ENCODE measurements at regions not wholly inside any gene's neighbourhood (a gene's known extent, or its start where the extent isn't known, plus 50 kb on each side); places are given as distances from the start of the nearest gene placed in this dataset.

DNA sequence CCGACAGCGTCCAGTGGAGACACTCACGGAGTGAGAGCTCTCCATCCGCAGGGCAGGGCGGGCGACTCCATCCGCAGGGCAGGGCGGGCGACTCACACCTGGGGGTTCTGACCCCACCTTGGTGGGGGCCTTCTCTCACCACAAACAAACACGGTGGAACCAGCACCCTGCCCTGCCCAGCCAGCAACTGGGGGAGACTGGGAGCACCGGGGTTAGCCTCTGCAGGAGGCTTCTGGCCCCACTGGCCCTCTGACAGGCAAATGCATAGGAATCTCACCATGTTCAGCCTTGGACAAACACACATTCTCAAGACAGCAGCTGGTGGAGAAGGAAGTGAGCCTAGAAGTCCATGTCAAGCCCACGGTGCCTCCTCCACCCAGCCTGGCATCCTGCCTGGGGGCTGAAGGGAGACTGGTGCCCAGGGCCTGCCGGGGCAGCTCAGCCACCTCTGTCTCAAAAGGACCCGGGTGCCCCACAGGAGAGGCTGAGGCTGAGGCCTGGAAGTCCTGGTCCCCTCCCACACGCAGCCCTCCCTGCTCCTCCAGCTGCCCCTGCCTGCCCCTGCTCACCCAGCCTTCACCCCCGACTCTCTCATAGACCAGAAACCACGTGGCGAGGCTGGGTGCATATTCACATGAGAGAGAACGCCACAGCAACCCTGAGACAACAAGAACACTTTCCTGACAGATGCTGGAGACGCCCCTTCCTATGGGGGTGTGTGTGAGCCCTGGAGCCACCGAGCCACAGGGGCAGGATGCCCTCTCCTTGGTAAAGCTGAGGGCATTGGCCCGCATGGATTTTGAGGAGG is 98.4 kb upstream of the B3GAT1 start:
- no peak overlapping the region for H3K4me3 ChIP-seq (ENCODE audit: low read depth, low read length)
- TF ChIP-seq, protein P1, sequence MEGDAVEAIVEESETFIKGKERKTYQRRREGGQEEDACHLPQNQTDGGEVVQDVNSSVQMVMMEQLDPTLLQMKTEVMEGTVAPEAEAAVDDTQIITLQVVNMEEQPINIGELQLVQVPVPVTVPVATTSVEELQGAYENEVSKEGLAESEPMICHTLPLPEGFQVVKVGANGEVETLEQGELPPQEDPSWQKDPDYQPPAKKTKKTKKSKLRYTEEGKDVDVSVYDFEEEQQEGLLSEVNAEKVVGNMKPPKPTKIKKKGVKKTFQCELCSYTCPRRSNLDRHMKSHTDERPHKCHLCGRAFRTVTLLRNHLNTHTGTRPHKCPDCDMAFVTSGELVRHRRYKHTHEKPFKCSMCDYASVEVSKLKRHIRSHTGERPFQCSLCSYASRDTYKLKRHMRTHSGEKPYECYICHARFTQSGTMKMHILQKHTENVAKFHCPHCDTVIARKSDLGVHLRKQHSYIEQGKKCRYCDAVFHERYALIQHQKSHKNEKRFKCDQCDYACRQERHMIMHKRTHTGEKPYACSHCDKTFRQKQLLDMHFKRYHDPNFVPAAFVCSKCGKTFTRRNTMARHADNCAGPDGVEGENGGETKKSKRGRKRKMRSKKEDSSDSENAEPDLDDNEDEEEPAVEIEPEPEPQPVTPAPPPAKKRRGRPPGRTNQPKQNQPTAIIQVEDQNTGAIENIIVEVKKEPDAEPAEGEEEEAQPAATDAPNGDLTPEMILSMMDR (IDR thresholded peaks at IDR 0.05; ENCODE audit: insufficient read depth, low read length, severe bottlenecking): no peak
- no peaks in the 10 kb centered on the region for H3K36me3 ChIP-seq (ENCODE audit: control insufficient read depth, insufficient read depth, low read length)
- FAIRE-seq (no peak), DNase-seq (ENCODE audit: low read depth) (no peak)
- H3K27me3 ChIP-seq (ENCODE audit: control insufficient read depth, insufficient read depth, low read length): no peaks in the 10 kb centered on the region

DNA sequence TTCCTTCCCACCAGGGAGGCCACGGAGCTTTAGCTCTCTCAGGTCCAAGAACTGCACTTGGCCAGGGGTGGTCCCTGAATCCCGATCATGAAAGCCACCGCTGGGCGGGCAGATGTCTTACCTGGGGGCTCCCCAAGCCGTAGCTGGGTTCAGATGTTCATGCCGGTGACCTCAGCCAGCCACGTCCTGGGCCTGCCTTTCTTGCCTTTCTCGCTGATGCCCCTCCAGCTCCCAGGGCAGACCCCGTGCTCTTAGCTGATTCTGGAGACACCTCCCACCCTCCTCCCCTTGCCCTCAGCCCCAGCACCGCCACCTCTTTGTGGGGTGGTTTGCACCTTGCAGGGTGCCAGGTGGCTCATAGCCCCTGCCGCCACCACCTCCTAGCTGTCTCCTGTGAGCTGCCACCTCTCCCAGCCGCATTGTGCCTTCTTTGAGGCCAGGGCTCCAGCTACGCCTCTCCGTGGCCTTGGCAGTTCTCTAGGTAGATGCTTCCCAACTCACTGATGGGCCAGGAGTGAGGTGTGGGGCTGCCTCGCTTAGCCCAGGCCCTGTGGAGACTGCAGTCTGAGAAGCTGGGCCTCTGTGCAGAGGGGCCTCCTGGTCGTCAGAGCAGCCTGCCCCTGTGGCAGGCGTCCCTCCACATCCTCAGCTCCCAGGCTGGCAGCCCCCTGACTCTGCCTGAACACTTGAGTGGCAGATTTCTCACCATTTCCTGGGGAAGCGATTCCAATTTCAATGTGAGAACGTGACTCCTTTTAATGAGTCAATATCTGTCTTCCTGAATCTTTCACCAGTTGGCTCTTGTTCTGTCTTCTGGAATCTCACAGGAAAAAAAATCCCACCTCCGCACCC is 97.6 kb upstream of the B3GAT1 start:
- Histone ChIP-seq H3K36me3 (ENCODE audit: control insufficient read depth, insufficient read depth, low read length) (no peaks in the 10 kb centered on the region), H3K4me3 (ENCODE audit: low read depth, low read length) (no peak overlapping the region), H3K27me3 (ENCODE audit: control insufficient read depth, insufficient read depth, low read length) (no peaks in the 10 kb centered on the region)
- DNase-seq (ENCODE audit: low read depth) (no peak), FAIRE-seq (no peak)
- TF ChIP-seq, protein P1 (IDR thresholded peaks at IDR 0.05; ENCODE audit: insufficient read depth, low read length, severe bottlenecking): no peak

DNA sequence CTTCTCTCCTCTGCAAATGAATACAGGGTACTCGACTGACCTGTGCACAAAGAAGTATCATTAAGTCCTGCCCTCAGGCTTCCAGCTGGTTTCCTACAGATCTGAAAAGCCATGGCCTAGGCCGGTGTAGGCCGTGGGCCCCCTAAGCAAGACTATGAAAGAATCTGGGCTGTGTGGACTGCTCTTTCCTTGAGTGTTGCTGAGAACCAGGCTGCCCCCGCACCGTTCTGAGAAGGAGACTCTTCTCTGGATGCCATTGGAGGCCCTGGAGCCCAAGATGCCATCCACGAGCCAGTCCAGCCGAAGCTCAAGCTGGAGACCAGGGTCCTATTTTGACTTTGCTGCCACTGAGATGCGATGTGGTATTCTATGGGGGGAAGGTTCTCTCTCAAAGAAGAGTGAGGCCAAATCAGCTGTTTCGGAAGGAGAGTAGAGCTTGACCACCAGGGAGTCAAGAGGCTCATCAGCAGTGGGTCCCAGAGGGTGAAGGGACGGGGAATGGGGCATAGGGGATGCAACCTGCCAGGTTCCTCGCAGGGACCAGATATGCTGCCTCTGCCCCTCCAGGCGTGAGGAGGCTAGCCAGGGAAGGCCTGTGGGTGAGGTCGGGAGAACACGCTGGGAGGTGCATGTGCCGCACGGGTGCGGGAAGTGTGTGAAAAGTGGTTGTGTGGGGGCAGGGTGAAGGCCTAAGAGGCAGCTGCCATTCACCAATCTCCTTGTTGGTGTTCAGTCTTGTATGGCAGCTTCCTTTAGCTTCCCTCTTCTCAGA is 96.4 kb upstream of the B3GAT1 start:
- DNase-seq (ENCODE audit: low read depth) (no peak), FAIRE-seq (no peak)
- Histone ChIP-seq H3K27me3 (ENCODE audit: control insufficient read depth, insufficient read depth, low read length) (no peaks in the 10 kb centered on the region), H3K36me3 (ENCODE audit: control insufficient read depth, insufficient read depth, low read length) (no peaks in the 10 kb centered on the region), H3K4me3 (ENCODE audit: low read depth, low read length) (no peak overlapping the region)
- TF ChIP-seq, protein P1 (IDR thresholded peaks at IDR 0.05; ENCODE audit: insufficient read depth, low read length, severe bottlenecking): no peak

DNA sequence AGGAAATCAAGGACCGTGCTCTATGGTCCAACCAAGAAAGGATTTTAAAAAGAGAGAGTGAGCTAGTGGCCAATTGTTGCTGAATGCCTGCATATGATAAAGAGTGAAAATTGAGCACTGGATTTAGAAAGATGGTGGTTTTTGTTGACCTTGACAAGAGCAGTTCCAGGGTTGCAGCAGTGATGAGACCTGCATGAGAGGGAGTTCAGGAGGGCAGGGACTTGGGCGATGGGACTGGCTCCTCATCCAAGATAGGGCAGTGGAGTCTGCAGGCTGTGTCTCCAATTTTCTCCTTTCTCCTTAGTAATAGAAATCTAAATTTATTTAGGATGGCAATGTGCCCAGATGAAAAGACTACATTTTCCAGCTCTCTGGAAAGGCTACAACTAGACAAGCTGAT is 94.0 kb upstream of the B3GAT1 start:
- no peaks in the 10 kb centered on the region for H3K36me3 ChIP-seq (ENCODE audit: control insufficient read depth, insufficient read depth, low read length)
- H3K27me3 ChIP-seq (ENCODE audit: control insufficient read depth, insufficient read depth, low read length): no peaks in the 10 kb centered on the region
- TF ChIP-seq, protein P1 (IDR thresholded peaks at IDR 0.05; ENCODE audit: insufficient read depth, low read length, severe bottlenecking): no peak
- DNase-seq (ENCODE audit: low read depth) (no peak), FAIRE-seq (no peak)
- H3K4me3 ChIP-seq (ENCODE audit: low read depth, low read length): no peak overlapping the region

DNA sequence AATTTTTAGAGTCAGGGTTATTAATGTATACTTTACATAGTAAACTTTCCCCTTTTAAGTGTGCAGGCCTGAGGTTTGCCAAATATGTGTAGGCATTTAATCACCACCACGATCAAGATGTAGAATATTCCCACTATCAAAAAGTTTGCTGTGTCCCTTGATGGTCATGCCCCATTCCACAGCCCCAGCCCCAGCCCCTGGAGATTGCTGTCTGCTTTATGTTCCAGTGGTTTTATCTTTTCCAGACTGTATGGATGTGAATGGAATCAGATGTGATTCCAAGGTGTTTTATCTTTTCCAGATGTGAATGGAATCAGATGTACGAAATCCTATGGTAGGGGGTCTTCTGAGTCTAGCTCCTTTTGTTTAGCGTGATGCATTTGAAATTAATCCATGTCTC is 93.1 kb upstream of the B3GAT1 start:
- TF ChIP-seq, protein P1 (IDR thresholded peaks at IDR 0.05; ENCODE audit: insufficient read depth, low read length, severe bottlenecking): no peak
- DNase-seq (ENCODE audit: low read depth) (no peak), FAIRE-seq (no peak)
- no peaks in the 10 kb centered on the region for H3K27me3 ChIP-seq (ENCODE audit: control insufficient read depth, insufficient read depth, low read length)
- H3K4me3 ChIP-seq (ENCODE audit: low read depth, low read length): no peak overlapping the region
- H3K36me3 ChIP-seq (ENCODE audit: control insufficient read depth, insufficient read depth, low read length): no peaks in the 10 kb centered on the region

Data from bronchial epithelial cell (primary cell).